Peyer's patch (tissue), 4 donors: ENCODE measurements at regions not wholly inside any gene's neighbourhood (a gene's known extent, or its start where the extent isn't known, plus 50 kb on each side); places are given as distances from the start of the nearest gene placed in this dataset.

Experiments used
- CTCF ChIP-seq, 6 experiments: fragments of 450-650 bp in 4 of 6; fragments of 200-600 bp in 2 of 6; sonication (generic) in 1 of 6; IDR thresholded peaks; one replicate each; pipeline ENCODE4 v1.5.1; 2017 to 2019; ENCODE audit warnings: antibody characterized with exemption in 6 of 6, mild to moderate bottlenecking in 3 of 6, moderate library complexity in 1 of 6
- POLR2A ChIP-seq, 2 donors: fragments of 450-650 bp; IDR thresholded peaks; one replicate each; pipeline ENCODE4 v1.5.1; 2017; ENCODE audit warnings: antibody characterized with exemption in 2 of 2, mild to moderate bottlenecking in 2 of 2, moderate library complexity in 2 of 2

- TF ChIP-seq POLR2A (IDR thresholded peaks at IDR 0.05): no peak
- no peak for TF ChIP-seq CTCF (IDR thresholded peaks at IDR 0.05)
Observed at GRCh38 chr14:71220462-71220861, 313.2 kb downstream of the PCNX1 start.
